ENCODE measurements at regions not wholly inside any gene's neighbourhood (a gene's known extent, or its start where the extent isn't known, plus 50 kb on each side); places are given as distances from the start of the nearest gene placed in this dataset.
"Not testable (repeated sequence)": the region's sequence is repeated elsewhere in the genome, so short reads cannot be mapped to it uniquely, and the experiment has no call there.

DNA sequence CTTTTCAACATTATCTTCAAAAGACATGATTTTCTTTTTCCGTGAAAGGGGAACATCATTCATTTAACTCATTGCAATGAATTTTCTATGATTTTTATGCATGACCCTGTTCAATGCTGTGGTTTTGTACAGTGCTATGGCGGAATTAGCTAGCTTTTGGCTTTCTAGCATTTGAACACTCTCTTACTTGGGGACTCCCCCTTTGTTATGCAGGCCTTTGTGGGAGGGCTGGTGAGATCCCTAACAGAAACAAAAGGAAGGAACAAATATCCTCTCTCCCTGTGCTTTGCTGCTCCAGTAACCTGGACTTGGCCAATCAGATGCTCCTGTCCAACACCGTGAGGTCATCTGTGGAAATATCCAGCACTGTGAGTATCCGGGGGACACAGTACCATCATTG lies 353.4 kb upstream of the FZD8 start:
- TF ChIP-seq, protein P1, sequence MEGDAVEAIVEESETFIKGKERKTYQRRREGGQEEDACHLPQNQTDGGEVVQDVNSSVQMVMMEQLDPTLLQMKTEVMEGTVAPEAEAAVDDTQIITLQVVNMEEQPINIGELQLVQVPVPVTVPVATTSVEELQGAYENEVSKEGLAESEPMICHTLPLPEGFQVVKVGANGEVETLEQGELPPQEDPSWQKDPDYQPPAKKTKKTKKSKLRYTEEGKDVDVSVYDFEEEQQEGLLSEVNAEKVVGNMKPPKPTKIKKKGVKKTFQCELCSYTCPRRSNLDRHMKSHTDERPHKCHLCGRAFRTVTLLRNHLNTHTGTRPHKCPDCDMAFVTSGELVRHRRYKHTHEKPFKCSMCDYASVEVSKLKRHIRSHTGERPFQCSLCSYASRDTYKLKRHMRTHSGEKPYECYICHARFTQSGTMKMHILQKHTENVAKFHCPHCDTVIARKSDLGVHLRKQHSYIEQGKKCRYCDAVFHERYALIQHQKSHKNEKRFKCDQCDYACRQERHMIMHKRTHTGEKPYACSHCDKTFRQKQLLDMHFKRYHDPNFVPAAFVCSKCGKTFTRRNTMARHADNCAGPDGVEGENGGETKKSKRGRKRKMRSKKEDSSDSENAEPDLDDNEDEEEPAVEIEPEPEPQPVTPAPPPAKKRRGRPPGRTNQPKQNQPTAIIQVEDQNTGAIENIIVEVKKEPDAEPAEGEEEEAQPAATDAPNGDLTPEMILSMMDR (IDR thresholded peaks at IDR 0.05), result no peak
- no peak for TF ChIP-seq POLR2A (IDR thresholded peaks at IDR 0.05)
- Histone ChIP-seq H3K27ac (no peak overlapping the region), H3K27me3 (peaks cover 0 to 3% (median 0%) of the 10 kb centered on the region in 4 donors), H3K9me3 (peaks cover 0 to 4% (median 0%) of the 10 kb centered on the region in 3 donors), H3K4me1 (no peaks in the 10 kb centered on the region), H3K4me3 (no peak overlapping the region), H3K36me3 (no peaks in the 10 kb centered on the region)
- DNase-seq, result no peak
- 83 to 86% methylated on average over 4 of the region's 4 CpGs for WGBS, 2 donors
- intact Hi-C loops (cut with DNase I), result no loop called here

DNA sequence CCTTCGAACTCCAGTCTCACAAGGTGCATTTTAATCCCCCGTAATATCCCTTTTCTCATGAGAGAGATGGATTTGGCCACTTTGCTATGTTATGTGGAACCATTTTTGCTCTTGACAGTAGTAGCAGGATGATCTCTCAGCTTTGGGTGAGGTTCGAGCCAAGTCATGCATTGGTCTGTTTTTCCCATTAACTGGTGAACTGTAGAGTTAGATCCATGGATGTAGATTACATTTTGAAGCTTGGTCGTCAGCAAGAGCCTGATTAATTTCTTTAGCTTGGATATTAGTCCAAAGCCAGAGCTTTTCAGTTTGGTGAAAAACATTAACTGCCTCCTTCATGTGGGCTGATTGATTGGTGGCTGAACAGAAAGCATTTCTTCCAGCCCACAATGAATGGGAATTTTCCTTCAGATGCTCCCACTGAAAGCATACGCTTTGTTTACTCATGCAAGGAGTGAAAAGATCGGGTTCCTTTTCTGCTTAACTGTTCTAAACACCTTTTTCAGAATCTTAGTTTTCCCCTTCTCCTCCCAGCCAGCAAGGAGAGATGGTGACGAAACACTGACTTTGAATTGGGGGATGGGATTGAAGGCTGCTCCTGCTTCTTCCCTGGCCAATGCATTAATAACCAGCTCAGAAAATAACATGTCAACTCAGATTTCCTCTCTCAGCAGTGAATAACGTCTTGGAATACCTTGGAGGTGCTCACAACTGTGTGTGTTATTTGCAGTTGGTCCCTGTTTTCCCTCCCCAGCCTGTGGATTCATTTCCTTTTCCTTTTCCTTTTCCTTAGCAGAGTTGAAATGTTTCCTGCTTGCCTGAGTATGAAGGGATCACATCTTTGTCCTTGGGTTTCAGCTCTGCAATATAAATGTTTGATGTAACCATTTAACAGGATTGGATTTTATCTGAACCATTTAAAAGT lies 351.8 kb upstream of the FZD8 start:
- 42 to 47% methylated on average over 7 to 8 of the region's 8 CpGs for WGBS, 2 donors
- no peak for DNase-seq
- Histone ChIP-seq H3K9me3 (peaks cover 0 to 4% (median 0%) of the 10 kb centered on the region in 3 donors), H3K27me3 (peaks cover 0 to 3% (median 0%) of the 10 kb centered on the region in 4 donors), H3K27ac (no peak overlapping the region), H3K4me3 (no peak overlapping the region), H3K4me1 (no peaks in the 10 kb centered on the region), H3K36me3 (no peaks in the 10 kb centered on the region)
- intact Hi-C loops (cut with DNase I), result no loop called here
- TF ChIP-seq, protein P1 (IDR thresholded peaks at IDR 0.05), result no peak
- no peak for TF ChIP-seq POLR2A (IDR thresholded peaks at IDR 0.05)

DNA sequence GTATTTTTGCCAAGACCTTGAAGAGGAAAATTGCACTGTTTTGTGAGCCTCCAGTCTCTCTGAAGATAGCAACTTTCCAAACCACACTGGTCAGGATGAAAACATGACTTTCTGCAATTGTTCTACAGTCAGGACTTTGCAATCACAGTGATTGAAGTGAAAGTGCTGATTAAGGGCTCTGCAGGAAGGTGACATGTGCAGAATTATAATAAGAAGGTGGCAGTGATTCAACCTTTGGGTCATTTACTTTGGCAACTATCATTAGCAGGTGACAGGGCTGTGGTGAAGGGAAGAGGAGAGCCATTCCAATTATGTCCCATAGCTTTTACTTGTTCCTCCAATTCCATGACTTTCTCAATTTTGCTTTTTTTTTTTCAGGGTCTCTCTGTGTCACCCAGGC lies 350.0 kb upstream of the FZD8 start:
- TF ChIP-seq POLR2A (IDR thresholded peaks at IDR 0.05), result no peak
- TF ChIP-seq, protein P1 (IDR thresholded peaks at IDR 0.05), result no peak
- Histone ChIP-seq H3K9me3 (peaks cover 0 to 4% (median 0%) of the 10 kb centered on the region in 3 donors), H3K36me3 (no peaks in the 10 kb centered on the region), H3K4me3 (no peak overlapping the region), H3K27ac (no peak overlapping the region), H3K27me3 (peaks cover 0 to 3% (median 0%) of the 10 kb centered on the region in 4 donors), H3K4me1 (no peaks in the 10 kb centered on the region)
- intact Hi-C loops (cut with DNase I), result no loop called here
- DNase-seq, result no peak

DNA sequence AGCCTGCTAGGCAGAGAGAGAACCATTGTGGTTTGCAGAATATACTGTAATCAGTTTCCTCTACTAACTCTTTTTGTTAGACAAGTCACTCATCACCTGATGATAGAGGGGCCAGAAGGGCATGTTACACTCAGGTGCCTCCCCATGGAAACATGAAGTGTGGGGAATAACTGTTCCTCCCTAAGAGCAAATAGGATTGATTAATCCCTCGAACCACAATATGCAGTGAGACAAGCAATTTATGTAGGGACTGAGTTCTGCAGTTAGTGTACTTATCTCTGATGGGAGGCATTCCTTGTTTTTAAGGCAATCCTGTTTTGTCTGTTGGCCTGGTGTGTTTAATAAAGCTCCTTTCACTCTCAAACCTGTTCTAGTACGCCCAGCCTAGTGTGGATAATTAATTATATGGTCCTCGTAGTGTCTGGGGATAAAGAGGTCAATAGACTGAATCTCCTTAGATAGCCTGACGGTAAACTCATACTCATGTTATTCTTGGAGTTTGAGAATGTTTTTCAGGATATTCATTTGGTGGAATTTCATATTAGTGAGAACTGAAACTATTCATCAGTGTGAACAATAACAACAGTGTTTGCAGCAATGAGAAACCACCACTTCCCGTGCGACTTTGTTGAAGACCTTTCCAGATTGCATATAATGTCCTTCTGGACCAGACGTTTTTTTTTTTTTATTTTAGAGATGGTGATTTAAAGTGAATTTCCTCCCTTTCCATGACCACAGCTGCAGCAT lies 344.8 kb upstream of the FZD8 start:
- intact Hi-C loops (cut with DNase I), result no loop called here
- no peaks in the 10 kb centered on the region for H3K36me3 ChIP-seq
- WGBS, 2 donors, result 53 to 58% methylated on average over 7 of the region's 7 CpGs
- H3K9me3 ChIP-seq, result peaks cover 0 to 4% (median 0%) of the 10 kb centered on the region in 3 donors
- DNase-seq, result no peak
- H3K27ac ChIP-seq, result no peak overlapping the region
- H3K4me3 ChIP-seq, result no peak overlapping the region
- no peaks in the 10 kb centered on the region for H3K27me3 ChIP-seq
- no peaks in the 10 kb centered on the region for H3K4me1 ChIP-seq
- TF ChIP-seq POLR2A (IDR thresholded peaks at IDR 0.05), result no peak
- TF ChIP-seq, protein P1 (IDR thresholded peaks at IDR 0.05), result no peak

DNA sequence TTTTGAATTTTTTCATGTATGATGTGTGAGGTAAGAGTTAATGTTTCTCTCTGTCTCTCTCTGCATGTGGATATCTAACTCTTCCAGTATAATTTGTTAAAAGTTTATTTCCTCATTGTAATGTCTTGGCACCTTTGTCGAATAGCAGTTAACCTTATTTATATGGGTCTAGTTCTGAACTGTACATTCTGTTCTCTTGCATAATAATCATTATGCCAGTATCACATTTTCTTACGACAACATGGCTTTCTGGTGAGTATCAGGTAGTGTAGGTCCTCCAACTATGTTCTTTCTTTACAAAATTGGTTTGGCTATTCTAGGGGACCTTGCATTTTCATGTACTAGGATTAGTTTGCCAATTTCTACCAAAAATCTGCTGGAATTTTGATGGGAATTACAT lies 337.0 kb upstream of the FZD8 start:
- 62 to 76% methylated on average over 2 of the region's 2 CpGs for WGBS, 2 donors
- Histone ChIP-seq H3K27ac (no peak overlapping the region), H3K9me3 (no peaks in the 10 kb centered on the region), H3K4me3 (no peak overlapping the region), H3K36me3 (no peaks in the 10 kb centered on the region), H3K4me1 (no peaks in the 10 kb centered on the region), H3K27me3 (no peaks in the 10 kb centered on the region)
- intact Hi-C loops (cut with DNase I), result no loop called here
- TF ChIP-seq, protein P1 (IDR thresholded peaks at IDR 0.05), result no peak
- TF ChIP-seq POLR2A (IDR thresholded peaks at IDR 0.05), result no peak
- no peak for DNase-seq

DNA sequence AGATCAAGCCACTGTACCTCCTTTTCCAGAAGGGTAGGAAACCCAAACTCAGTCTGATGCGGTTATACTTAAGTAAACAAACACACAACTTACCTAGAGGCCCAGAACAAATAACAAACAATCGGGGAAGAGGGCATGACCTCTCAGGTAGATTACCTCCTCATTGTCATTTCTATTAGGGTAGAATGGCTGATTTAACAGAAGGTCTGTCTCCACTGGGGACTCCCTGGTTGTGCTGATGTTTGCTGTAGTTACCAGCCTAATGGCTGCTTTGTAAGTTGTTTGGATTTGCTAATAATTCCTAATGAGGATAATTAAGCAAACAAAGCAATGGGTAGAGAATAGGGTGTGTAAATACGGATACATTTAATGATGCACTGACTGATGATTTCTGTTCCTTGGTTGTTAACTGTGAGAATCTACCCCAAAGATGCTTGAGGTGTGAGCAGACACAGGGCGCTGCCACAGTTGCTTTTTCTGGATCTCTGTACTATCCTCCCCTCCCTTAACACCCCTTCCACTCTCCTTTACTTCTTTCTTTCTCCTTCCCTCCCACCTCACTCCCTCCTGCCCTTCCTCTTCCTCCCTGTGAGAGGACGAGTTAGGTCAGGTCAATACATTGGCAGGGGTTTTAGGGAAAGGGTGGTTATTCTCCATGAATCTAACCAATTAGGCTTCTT lies 332.0 kb upstream of the FZD8 start:
- intact Hi-C loops (cut with DNase I); H3K27me3 ChIP-seq; DNase-seq; H3K36me3 ChIP-seq; H3K9me3 ChIP-seq; H3K27ac ChIP-seq; H3K4me3 ChIP-seq; H3K4me1 ChIP-seq: not testable (repeated sequence)
- 49 to 55% methylated on average over 5 of the region's 5 CpGs for WGBS, 2 donors
